Astrocyte of the spinal cord (primary cell): ENCODE measurements at regions not wholly inside any gene's neighbourhood (a gene's known extent, or its start where the extent isn't known, plus 50 kb on each side); places are given as distances from the start of the nearest gene placed in this dataset.

Experiments used
- DNase-seq: peaks from one replicate; pipeline ENCODE4 v3.0.0; 2011; ENCODE audit warnings: low read depth, low spot score
- H3K4me3 ChIP-seq: 2 replicates; pipeline ENCODE4 v1.5.1; 2011; ENCODE audit warnings: low read depth, mild to moderate bottlenecking, low read length, moderate library complexity
- in situ Hi-C: cut with HindIII; loops from 2 replicates; pipeline ENCODE4 v1.10.0; 2017; ENCODE audit warnings: low sequenced_read_pairs
- TF ChIP-seq, protein P1 (sequence below): IDR thresholded peaks from 2 replicates; pipeline ENCODE4 v1.5.1; 2012; ENCODE audit warnings: low read depth, mild to moderate bottlenecking, low read length, inconsistent platforms

DNA sequence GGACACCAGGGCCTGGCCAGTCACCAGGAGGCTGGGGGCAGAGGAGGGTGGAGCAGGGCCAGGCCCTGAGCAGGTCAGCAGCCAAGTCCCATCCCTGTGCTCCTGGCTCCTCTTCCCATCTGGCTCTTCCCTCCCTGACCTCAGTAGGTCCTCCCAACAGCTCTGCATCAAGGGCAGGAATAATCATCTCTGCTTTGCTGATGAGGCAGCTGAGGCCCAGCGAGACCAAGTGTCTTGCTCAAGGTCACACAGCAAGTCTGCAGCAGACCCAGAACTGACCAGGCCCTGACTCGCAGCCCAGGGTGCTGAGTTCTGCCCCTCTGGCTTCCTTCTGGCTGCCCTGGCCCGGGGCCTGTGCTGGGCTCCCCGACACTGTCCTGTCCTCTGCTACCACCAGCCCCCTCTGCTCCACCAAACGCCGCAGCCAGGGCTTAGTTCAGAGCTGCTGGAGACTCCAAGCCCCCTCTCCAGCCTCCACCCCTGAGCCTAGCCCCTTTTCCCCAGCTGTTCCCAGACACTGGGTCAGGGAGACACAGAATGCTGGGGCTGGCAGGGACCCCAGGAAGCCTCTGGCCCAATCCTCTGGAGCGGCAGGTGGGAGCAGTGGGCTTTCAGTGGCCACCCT lies 224.9 kb downstream of the PTPRU start:
- in situ Hi-C loops: no loop called here
- TF ChIP-seq, protein P1, sequence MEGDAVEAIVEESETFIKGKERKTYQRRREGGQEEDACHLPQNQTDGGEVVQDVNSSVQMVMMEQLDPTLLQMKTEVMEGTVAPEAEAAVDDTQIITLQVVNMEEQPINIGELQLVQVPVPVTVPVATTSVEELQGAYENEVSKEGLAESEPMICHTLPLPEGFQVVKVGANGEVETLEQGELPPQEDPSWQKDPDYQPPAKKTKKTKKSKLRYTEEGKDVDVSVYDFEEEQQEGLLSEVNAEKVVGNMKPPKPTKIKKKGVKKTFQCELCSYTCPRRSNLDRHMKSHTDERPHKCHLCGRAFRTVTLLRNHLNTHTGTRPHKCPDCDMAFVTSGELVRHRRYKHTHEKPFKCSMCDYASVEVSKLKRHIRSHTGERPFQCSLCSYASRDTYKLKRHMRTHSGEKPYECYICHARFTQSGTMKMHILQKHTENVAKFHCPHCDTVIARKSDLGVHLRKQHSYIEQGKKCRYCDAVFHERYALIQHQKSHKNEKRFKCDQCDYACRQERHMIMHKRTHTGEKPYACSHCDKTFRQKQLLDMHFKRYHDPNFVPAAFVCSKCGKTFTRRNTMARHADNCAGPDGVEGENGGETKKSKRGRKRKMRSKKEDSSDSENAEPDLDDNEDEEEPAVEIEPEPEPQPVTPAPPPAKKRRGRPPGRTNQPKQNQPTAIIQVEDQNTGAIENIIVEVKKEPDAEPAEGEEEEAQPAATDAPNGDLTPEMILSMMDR: no peak
- DNase-seq: no peak
- H3K4me3 ChIP-seq: no peak overlapping the region

DNA sequence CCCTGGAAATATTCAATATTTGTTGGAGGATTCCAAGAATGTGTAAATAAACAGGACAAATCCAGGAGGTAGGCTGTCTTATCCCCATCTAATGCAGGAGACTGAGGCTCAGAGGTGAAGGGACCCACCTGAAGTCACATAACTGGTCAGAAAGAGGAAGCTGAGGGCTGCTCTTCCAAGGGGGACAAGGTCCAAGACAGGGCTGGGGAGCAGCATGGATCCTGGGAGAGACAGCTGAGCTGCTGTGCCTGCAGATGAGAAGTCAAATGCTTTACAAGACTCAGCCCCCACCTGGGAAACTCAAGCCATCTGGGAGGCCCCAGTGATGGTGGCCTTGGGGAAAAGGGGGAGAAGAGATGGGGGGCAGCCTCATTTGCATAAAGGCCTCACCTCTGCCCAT lies 224.4 kb downstream of the PTPRU start:
- no peak overlapping the region for H3K4me3 ChIP-seq
- in situ Hi-C loops: no loop called here
- TF ChIP-seq, protein P1: no peak
- no peak for DNase-seq

DNA sequence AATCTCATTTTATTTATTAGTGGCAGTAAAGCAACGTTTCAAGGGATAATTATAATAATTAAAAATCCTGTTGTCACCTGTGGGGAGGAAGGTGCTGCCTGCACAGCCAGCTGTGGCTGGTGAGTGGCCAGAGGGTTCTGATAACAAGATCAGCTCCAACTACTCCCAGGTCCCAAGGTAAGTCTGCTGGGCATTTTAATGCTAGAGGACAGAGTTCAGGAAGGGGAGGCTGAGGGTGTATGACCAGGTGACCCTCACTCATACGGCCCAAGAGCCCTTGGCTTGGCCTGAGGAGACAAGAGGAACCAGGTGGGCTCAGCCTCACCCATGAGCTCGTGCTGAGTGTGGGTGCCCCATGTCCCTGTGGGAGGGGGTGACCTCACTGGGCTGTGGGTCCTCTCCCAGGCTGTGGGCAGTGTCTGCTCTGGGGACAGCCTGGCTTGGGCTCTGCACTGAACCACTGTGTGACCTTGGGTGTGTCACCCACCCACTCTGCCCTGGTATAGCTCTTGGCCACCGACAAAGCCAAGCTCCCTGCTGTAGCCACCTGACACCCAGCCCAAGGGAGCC lies 223.8 kb downstream of the PTPRU start:
- no peak overlapping the region for H3K4me3 ChIP-seq
- DNase-seq: no peak
- in situ Hi-C loops: no loop called here
- TF ChIP-seq, protein P1: no peak

DNA sequence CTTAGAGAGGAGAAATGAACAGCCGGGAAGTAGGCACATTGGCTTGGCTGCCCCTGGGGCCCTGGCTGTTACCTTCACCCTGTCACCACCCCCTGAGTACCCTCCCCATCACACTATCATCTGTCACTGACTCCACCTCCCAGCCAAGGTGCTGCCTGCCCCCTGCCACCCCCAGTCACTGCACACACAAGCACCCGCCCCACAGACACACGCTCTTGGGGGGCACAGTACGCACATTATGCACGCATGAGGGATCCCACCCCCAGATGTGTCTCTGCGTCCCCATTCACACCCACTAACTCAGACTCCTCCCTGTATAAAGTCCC lies 223.3 kb downstream of the PTPRU start:
- H3K4me3 ChIP-seq: no peak overlapping the region
- TF ChIP-seq, protein P1: no peak
- DNase-seq: no peak
- in situ Hi-C loops: no loop called here

DNA sequence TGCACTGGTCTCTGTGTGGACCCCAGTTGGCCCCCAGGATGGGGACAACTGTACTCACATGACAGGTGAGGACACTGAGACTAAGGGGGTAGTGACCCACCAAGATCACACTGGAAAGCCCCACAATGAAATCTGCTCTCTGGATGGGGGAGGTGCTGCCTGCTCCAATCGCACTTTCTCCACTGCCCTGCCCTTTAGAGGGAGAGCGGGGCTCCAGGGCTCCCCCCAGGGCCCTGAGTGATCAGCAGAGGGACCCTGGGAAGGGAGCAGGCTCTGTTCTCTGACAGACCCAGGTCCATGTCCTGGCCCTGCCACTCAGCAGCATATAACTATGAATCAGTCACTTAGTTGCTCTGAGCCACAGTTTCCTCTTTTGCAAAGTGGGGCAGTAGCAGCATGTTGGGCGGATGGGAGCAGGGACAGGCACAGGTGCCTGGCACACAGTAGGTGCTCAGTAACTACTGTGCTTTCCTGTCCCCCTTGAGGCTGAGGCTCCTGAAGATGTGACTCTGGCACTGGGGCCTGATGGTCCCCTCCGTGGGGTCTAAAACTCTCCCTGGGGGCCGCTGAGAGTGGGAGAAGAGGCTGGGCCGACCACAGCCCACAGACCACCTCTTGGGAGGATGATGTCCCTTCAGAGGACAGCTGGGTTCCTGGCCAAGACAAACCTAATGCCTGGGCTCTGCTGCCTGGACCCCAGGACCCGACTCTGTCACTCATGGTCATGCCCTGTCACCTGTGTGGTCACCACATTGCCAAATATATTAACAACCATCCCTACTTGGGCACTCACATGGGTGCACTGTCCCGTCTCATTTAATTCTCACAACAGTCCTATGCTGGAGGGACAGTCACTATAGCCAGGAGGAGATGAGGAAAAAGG lies 222.7 kb downstream of the PTPRU start:
- DNase-seq: no peak
- TF ChIP-seq, protein P1: no peak
- in situ Hi-C loops: no loop called here
- H3K4me3 ChIP-seq: no peak overlapping the region

DNA sequence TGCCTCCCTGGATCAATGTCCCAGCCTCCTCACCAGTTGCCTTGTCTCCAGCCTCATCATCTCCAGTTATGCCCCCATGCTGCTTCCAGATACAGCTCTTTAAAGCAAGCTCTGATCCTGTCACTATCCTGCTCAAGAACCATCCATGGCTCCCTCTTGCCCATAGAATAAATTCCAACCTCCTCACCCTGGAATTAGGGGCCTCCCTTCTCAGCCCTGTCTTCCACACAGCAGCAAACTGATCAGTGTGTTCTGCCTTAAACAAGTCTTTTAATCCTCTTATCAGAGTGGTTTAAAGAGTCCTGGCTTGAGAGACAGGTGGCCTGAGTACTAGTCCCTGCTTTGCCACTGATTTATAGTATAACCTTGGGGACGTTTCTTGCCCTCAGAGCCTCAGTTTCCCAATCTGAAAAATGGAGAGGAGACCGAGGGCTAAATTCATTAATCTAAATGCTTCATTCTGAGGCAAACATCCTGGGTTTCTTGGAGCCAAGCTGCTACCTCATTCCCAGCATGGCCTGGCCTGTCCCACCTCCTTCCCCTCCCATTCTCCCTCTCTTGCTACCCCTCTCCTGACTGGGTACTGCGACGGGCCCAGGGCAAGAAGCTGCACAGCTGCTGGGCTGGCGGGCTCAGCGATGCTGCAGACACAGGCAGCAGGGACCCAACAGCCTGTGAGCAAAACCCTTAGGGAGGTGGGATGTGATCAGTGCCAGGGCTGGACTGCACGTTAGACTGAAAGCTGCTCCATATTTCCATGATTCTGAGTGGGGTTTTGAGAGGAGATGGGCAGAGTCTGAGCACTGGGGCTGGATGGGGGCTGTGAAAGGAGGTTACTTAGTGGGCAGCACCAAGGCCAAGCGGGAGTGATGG lies 221.4 kb downstream of the PTPRU start:
- no peak overlapping the region for H3K4me3 ChIP-seq
- in situ Hi-C loops: no loop called here
- no peak for DNase-seq
- TF ChIP-seq, protein P1: no peak
